H1 (cell line): ENCODE measurements at regions not wholly inside any gene's neighbourhood (a gene's known extent, or its start where the extent isn't known, plus 50 kb on each side); places are given as distances from the start of the nearest gene placed in this dataset.

Experiments
- CTCF ChIA-PET: fragments of 300-600 bp; sonication (Branson Sonifier 250); formaldehyde crosslinking; loops from one replicate; lab custom pipeline; 2021; ENCODE audit not compliant: partially characterized antibody; lab: Charles Lee
- POLR2A ChIA-PET: fragments of 300-600 bp; sonication (Branson Sonifier 250); formaldehyde crosslinking; loops from one replicate; lab custom pipeline; 2021; ENCODE audit warnings: inconsistent platforms; ENCODE audit not compliant: partially characterized antibody; lab: Charles Lee
- DNase-seq, 2 experiments: peaks; one replicate each; pipeline versions ENCODE4 v3.0.0 to v3.0.0-alpha.2; 2010 to 2022; ENCODE audit warnings: low spot score in 2 of 2, low read depth in 1 of 2, mixed read lengths in 1 of 2
- FAIRE-seq: peaks from 2 replicates; lab custom pipeline; 2011; peaks lifted over from hg19 to GRCh38; lab: Jason Lieb, UNC
- H2AFZ ChIP-seq: 2 replicates; pipeline ENCODE4 v1.8.1; 2012; ENCODE audit warnings: low read length, inconsistent platforms
- H2AK5ac ChIP-seq: 2 replicates; pipeline ENCODE4 v1.6.1; 2013; ENCODE audit warnings: low read depth, low read length
- H2BK120ac ChIP-seq: replicated peaks from 2 replicates; pipeline ENCODE3; 2013; ENCODE audit warnings: low read depth, low read length, inconsistent platforms
- H2BK12ac ChIP-seq: 2 replicates; pipeline ENCODE4 v1.6.1; 2013; ENCODE audit warnings: low read depth, low read length
- H2BK15ac ChIP-seq: 2 replicates; pipeline ENCODE4 v1.6.1; 2013; ENCODE audit warnings: low read length
- H2BK20ac ChIP-seq: 2 replicates; pipeline ENCODE4 v1.6.1; 2013; ENCODE audit warnings: low read length
- H2BK5ac ChIP-seq: 2 replicates; pipeline ENCODE4 v1.6.1; 2013; ENCODE audit warnings: low read depth, low read length
- H3K14ac ChIP-seq: 2 replicates; pipeline ENCODE4 v1.6.1; 2013; ENCODE audit warnings: inconsistent platforms; ENCODE audit not compliant: insufficient read length
- H3K18ac ChIP-seq: 2 replicates; pipeline ENCODE4 v1.6.1; 2013; ENCODE audit warnings: low read length; ENCODE audit errors: extremely low read depth
- H3K23ac ChIP-seq: 2 replicates; pipeline ENCODE4 v1.6.1; 2013; ENCODE audit warnings: inconsistent platforms; ENCODE audit not compliant: insufficient read length
- H3K23me2 ChIP-seq: 2 replicates; pipeline ENCODE4 v1.6.1; 2013; ENCODE audit warnings: low read depth, low read length
- H3K27ac ChIP-seq: 2 replicates; pipeline ENCODE4 v1.6.1; 2011; ENCODE audit warnings: low read depth, low read length, inconsistent platforms
- H3K27me3 ChIP-seq, 4 experiments: replicated peaks in 1 of 4; 1 replicate in 1 of 4; 2 replicates in 3 of 4; pipeline versions ENCODE4 v1.6.1 to v1.8.1; 2011 to 2013; ENCODE audit warnings: low read length in 3 of 4, mild to moderate bottlenecking in 3 of 4, inconsistent platforms in 2 of 4, mixed read lengths in 2 of 4, moderate library complexity in 1 of 4; ENCODE audit not compliant: control insufficient read depth in 3 of 4, insufficient read depth in 3 of 4; ENCODE audit errors: extremely low read depth in 1 of 4
- H3K36me3 ChIP-seq, 4 experiments: 2 replicates each; pipeline versions ENCODE4 v1.6.1 to v1.8.1; 2011 to 2013; ENCODE audit warnings: mild to moderate bottlenecking in 4 of 4, low read length in 3 of 4, moderate library complexity in 2 of 4, control low read depth in 1 of 4, inconsistent platforms in 1 of 4; ENCODE audit not compliant: insufficient read depth in 4 of 4, control insufficient read depth in 2 of 4
- H3K4ac ChIP-seq: replicated peaks from 2 replicates; pipeline ENCODE3; 2013; ENCODE audit warnings: low read length, low read depth, mixed read lengths, inconsistent platforms; ENCODE audit not compliant: insufficient read length
- H3K4me1 ChIP-seq, 4 experiments: replicated peaks in 1 of 4; 1 replicate in 1 of 4; 2 replicates in 3 of 4; pipeline versions ENCODE4 v1.6.1 to v1.8.1; 2011 to 2013; ENCODE audit warnings: low read length in 3 of 4, inconsistent platforms in 2 of 4, mixed read lengths in 1 of 4; ENCODE audit not compliant: insufficient read depth in 4 of 4, control insufficient read depth in 3 of 4
- H3K4me2 ChIP-seq, 2 experiments: 2 replicates each; pipeline versions ENCODE4 v1.6.1 to v1.8.1; 2011 to 2013; ENCODE audit warnings: low read depth in 2 of 2, low read length in 2 of 2, control low read depth in 1 of 2, inconsistent platforms in 1 of 2, mild to moderate bottlenecking in 1 of 2; ENCODE audit not compliant: insufficient read depth in 1 of 2
- H3K4me3 ChIP-seq, 4 experiments: fragments of 200-600, 300-600 bp in 1 of 4; sonication (generic), shearing (Covaris generic), sonication (Bioruptor Twin) in 1 of 4; 2 replicates each; pipeline versions ENCODE4 v1.5.1 to v1.8.1; 2011 to 2016; ENCODE audit warnings: low read length in 4 of 4, low read depth in 3 of 4, control low read depth in 2 of 4, inconsistent platforms in 2 of 4, mild to moderate bottlenecking in 2 of 4, mixed read lengths in 1 of 4, moderate library complexity in 1 of 4; ENCODE audit not compliant: insufficient read depth in 2 of 4; ENCODE audit errors: extremely low read depth in 1 of 4
- H3K56ac ChIP-seq: replicated peaks from 2 replicates; pipeline ENCODE3; 2013; ENCODE audit warnings: low read depth, mild to moderate bottlenecking, mixed read lengths, low read length, inconsistent platforms; ENCODE audit not compliant: insufficient read length
- H3K79me1 ChIP-seq: 2 replicates; pipeline ENCODE4 v1.6.1; 2013; ENCODE audit warnings: low read depth, low read length, control low read depth
- H3K79me2 ChIP-seq, 2 experiments: 2 replicates each; pipeline versions ENCODE4 v1.6.1 to v1.8.1; 2012 to 2013; ENCODE audit warnings: low read length in 2 of 2, mild to moderate bottlenecking in 2 of 2, inconsistent platforms in 1 of 2; ENCODE audit not compliant: insufficient read depth in 2 of 2, control insufficient read depth in 1 of 2
- H3K9ac ChIP-seq, 4 experiments: replicated peaks in 1 of 4; 1 replicate in 1 of 4; 2 replicates in 3 of 4; pipeline versions ENCODE4 v1.6.1 to v1.8.1; 2011 to 2013; ENCODE audit warnings: low read depth in 3 of 4, low read length in 3 of 4, control low read depth in 2 of 4, mild to moderate bottlenecking in 2 of 4, moderate library complexity in 2 of 4, inconsistent platforms in 1 of 4; ENCODE audit errors: extremely low read depth in 1 of 4
- H3K9me3 ChIP-seq, 2 experiments: 2 replicates each; pipeline versions ENCODE4 v1.6.1 to v1.8.1; 2012 to 2013; ENCODE audit warnings: mild to moderate bottlenecking in 2 of 2, moderate library complexity in 2 of 2, control low read depth in 1 of 2, inconsistent platforms in 1 of 2, low read depth in 1 of 2, low read length in 1 of 2, mixed read lengths in 1 of 2; ENCODE audit not compliant: insufficient read depth in 2 of 2
- H4K20me1 ChIP-seq, 2 experiments: replicated peaks in 1 of 2; 2 replicates each; pipeline versions ENCODE3 to v1.8.1; 2011 to 2013; ENCODE audit warnings: inconsistent platforms in 2 of 2, low read length in 2 of 2, mild to moderate bottlenecking in 1 of 2; ENCODE audit not compliant: insufficient read depth in 2 of 2, control insufficient read depth in 1 of 2
- H4K5ac ChIP-seq: 2 replicates; pipeline ENCODE4 v1.6.1; 2013; ENCODE audit warnings: low read length, low read depth, mixed read lengths, inconsistent platforms; ENCODE audit not compliant: insufficient read length
- H4K8ac ChIP-seq: 2 replicates; pipeline ENCODE4 v1.8.0; 2013; ENCODE audit warnings: mild to moderate bottlenecking, moderate library complexity, low read length, inconsistent platforms; ENCODE audit not compliant: insufficient read depth; ENCODE audit errors: extremely low read depth
- H4K91ac ChIP-seq: replicated peaks from 2 replicates; pipeline ENCODE3; 2013; ENCODE audit warnings: low read length, mixed read lengths, inconsistent platforms; ENCODE audit not compliant: insufficient read length
- CHD1 ChIP-seq: IDR thresholded peaks from 2 replicates; pipeline ENCODE4 v1.6.1; 2012; ENCODE audit warnings: low read depth, low read length, improper control_type of control experiment
- CREB1 ChIP-seq: IDR thresholded peaks from 2 replicates; pipeline ENCODE4 v1.6.1; 2012; ENCODE audit warnings: inconsistent platforms
- CTBP2 ChIP-seq: IDR thresholded peaks from 2 replicates; pipeline ENCODE4 v1.7.0; 2011; ENCODE audit warnings: borderline replicate concordance, mild to moderate bottlenecking, moderate library complexity, mixed read lengths, low read length; ENCODE audit not compliant: insufficient read depth, insufficient read length
- EGR1 ChIP-seq: IDR thresholded peaks from 2 replicates; pipeline ENCODE4 v1.6.1; 2011; ENCODE audit warnings: low read depth, low read length, borderline replicate concordance
- GABPA ChIP-seq: IDR thresholded peaks from 2 replicates; pipeline ENCODE4 v1.6.1; 2011; ENCODE audit warnings: mild to moderate bottlenecking, low read length, moderate library complexity, borderline replicate concordance; ENCODE audit not compliant: insufficient read depth
- KDM4A ChIP-seq: IDR thresholded peaks from one replicate; pipeline ENCODE4 v1.7.1; 2012; ENCODE audit warnings: low read depth, mild to moderate bottlenecking, moderate library complexity, low read length, inconsistent platforms; ENCODE audit not compliant: severe bottlenecking
- NANOG ChIP-seq: IDR thresholded peaks from 2 replicates; pipeline ENCODE4 v1.6.1; 2011; ENCODE audit warnings: low read length, low read depth, mild to moderate bottlenecking, inconsistent platforms; ENCODE audit not compliant: insufficient read depth, poor library complexity, severe bottlenecking
- SRF ChIP-seq: IDR thresholded peaks from 2 replicates; pipeline ENCODE4 v1.6.1; 2011; ENCODE audit warnings: mild to moderate bottlenecking, low read depth, low read length, moderate library complexity
- WGBS, 2 experiments: shearing (Covaris generic) in 1 of 2; methylation state at CpG; one replicate each; pipeline versions ENCODE4 v1.1.6 to v1.1.7; 2013 to 2015; ENCODE audit warnings: low lambda C conversion rate in 2 of 2, mixed read lengths in 2 of 2, inconsistent platforms in 1 of 2, low coverage in 1 of 2, missing lambda C conversion rate in 1 of 2; ENCODE audit not compliant: insufficient replicate concordance in 2 of 2, insufficient coverage in 1 of 2, insufficient read length in 1 of 2; ENCODE audit errors: extremely low coverage in 1 of 2, missing lambda C conversion rate in 1 of 2; 5-methylcytosine and 5-hydroxymethylcytosine counted together

DNA sequence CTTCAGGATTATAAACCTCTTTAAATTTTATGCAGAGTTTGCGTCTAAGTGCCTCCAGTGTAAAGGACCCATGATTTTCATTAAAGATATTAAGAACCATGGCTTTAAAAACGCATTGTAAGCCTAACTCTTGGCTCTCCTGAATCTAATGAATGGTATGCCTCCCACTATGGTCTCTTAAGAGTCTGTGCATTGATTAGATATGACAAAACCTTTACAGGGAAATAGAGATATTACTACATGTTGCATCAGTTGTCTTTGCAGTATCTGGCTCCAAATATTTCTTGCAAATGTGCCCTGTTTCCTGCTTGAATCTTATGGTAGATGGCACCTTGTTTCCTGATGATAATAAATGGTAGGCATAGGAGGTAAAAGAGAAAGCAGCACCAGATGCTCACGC lies 189.3 kb upstream of the FSHR start:
- H2AK5ac ChIP-seq, result no peak overlapping the region
- no peak for DNase-seq
- H3K79me1 ChIP-seq, result no peaks in the 10 kb centered on the region
- H2BK12ac ChIP-seq, result no peak overlapping the region
- H3K27me3 ChIP-seq, result no peaks in the 10 kb centered on the region; a peak in 1 of 7 replicates
- no peak overlapping the region for H3K4ac ChIP-seq
- no peak overlapping the region for H3K27ac ChIP-seq
- no peak for FAIRE-seq
- TF ChIP-seq EGR1 (no peak), KDM4A (no peak), CHD1 (no peak), CTBP2 (no peak), NANOG (no peak), CREB1 (no peak), GABPA (no peak), SRF (no peak)
- TF ChIP-seq, all 59 proteins: peak for 0
- H3K9me3 ChIP-seq, result no peaks in the 10 kb centered on the region
- 95% methylated on average over 3 of the region's 3 CpGs; no CpG with 5 or more reads in 1 of the 2 experiments for WGBS, 2 experiments
- H3K4me3 ChIP-seq, result no peak overlapping the region
- no peak overlapping the region for H4K5ac ChIP-seq
- no peak overlapping the region for H4K8ac ChIP-seq
- H3K4me2 ChIP-seq, result no peak overlapping the region
- no peak overlapping the region for H4K91ac ChIP-seq
- H3K18ac ChIP-seq, result no peak overlapping the region
- H2AFZ ChIP-seq, result no peak overlapping the region
- H3K14ac ChIP-seq, result no peak overlapping the region
- H3K4me1 ChIP-seq, result peaks cover 0 to 5% (median 1%) of the 10 kb centered on the region in 4 experiments; a peak in 2 of 7 replicates
- ChIA-PET POLR2A (no interaction called here), CTCF (no interaction called here)
- H2BK5ac ChIP-seq, result no peak overlapping the region
- H3K56ac ChIP-seq, result no peak overlapping the region
- H2BK15ac ChIP-seq, result no peak overlapping the region
- no peak overlapping the region for H2BK20ac ChIP-seq
- no peaks in the 10 kb centered on the region for H4K20me1 ChIP-seq
- H2BK120ac ChIP-seq, result no peak overlapping the region
- H3K23me2 ChIP-seq, result no peaks in the 10 kb centered on the region
- no peak overlapping the region for H3K9ac ChIP-seq
- no peak overlapping the region for H3K23ac ChIP-seq
- H3K79me2 ChIP-seq, result no peaks in the 10 kb centered on the region
- H3K36me3 ChIP-seq, result no peaks in the 10 kb centered on the region
